22Rv1 (cell line): ENCODE measurements at regions not wholly inside any gene's neighbourhood (a gene's known extent, or its start where the extent isn't known, plus 50 kb on each side); places are given as distances from the start of the nearest gene placed in this dataset.

Experiments
- H3K27ac ChIP-seq: fragments of 450-650 bp; 2 replicates; pipeline ENCODE4 v1.5.1; 2017
- ZFX ChIP-seq: fragments of 450-650 bp; IDR thresholded peaks from 2 replicates; pipeline ENCODE4 v1.6.1; 2017; ENCODE audit warnings: antibody characterized with exemption, borderline replicate concordance
- TF ChIP-seq, protein P1 (sequence below): fragments of 450-650 bp; IDR thresholded peaks from 2 replicates; pipeline ENCODE4 v1.5.1; 2017; ENCODE audit warnings: mild to moderate bottlenecking

DNA sequence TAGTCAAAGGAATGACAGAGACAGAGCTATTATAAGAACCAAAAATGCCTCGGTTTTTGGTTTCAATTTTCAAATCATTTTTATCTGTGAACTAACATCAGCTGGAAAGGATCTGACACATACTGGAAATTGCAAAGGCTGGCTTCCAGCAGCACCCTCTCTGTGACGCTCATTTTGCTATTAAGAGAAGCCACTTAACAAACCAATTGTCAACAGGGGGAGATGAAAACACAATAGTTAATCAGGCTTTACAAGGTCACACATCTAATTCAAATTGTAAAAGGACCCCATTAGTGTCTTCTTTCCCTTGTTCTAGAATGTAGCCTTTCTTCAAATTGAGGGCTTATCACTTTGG is 160.5 kb downstream of the TFAP2B start:
- no peak for TF ChIP-seq ZFX
- TF ChIP-seq, protein P1, sequence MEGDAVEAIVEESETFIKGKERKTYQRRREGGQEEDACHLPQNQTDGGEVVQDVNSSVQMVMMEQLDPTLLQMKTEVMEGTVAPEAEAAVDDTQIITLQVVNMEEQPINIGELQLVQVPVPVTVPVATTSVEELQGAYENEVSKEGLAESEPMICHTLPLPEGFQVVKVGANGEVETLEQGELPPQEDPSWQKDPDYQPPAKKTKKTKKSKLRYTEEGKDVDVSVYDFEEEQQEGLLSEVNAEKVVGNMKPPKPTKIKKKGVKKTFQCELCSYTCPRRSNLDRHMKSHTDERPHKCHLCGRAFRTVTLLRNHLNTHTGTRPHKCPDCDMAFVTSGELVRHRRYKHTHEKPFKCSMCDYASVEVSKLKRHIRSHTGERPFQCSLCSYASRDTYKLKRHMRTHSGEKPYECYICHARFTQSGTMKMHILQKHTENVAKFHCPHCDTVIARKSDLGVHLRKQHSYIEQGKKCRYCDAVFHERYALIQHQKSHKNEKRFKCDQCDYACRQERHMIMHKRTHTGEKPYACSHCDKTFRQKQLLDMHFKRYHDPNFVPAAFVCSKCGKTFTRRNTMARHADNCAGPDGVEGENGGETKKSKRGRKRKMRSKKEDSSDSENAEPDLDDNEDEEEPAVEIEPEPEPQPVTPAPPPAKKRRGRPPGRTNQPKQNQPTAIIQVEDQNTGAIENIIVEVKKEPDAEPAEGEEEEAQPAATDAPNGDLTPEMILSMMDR: no peak
- H3K27ac ChIP-seq: no peak overlapping the region

DNA sequence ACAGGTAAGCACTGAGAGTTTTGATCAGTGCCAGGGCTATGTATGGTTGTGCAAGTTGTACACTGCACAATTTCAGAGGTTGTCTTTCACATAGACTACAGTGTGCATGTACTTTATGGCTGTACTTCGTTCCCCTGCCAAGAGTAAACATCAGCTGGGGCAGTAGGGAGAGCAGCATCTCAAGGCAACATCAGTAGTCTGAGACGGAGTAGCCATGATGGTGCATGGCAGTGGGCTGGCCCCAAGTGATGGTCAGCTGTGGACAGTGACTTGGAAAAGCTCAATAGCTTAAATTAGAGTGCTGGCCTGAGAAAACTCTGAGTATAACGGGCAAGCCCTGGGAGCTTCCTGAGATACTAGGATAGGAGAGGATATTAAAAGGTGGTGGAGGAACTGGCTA is 165.5 kb downstream of the TFAP2B start:
- no peak overlapping the region for H3K27ac ChIP-seq
- no peak for TF ChIP-seq ZFX
- TF ChIP-seq, protein P1: no peak

DNA sequence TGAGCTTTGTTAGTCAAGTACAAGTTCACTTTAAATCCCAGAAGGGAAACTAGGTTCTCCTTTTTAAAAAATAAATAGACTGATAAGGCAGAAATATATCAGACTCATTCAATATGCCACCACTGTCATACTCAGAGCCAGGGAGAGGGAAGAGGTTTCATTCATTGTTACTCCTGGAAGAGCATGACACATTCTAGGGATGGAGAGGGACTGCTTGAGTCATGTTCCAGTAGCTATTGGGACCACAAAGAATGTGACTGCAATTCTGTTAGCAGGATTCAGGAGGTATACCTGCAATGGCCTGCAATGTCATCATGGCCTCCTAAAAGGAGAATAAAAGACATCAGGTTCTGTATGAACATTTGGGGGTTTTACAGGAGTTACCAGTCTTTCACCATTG is 167.6 kb downstream of the TFAP2B start:
- no peak overlapping the region for H3K27ac ChIP-seq
- no peak for TF ChIP-seq ZFX
- TF ChIP-seq, protein P1: no peak

DNA sequence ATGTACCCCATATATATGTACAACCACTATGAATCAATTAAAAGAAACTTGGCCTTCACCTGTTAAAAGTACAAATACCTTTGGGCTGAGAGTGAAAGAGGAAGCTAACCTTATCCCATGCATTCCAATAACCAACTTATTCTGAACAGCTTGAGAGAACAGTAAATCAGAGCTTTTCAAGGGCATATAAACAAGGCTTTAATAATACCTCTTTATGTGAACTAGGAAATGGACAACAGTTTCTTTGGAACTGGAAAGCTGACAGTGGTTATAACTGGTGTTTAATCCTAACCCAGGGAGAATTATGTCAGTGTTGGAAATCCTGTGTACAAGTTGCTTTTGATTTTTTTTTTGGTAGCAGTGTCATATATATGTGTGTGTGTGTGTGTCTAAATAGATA is 170.5 kb downstream of the TFAP2B start:
- TF ChIP-seq, protein P1: no peak
- no peak for TF ChIP-seq ZFX

DNA sequence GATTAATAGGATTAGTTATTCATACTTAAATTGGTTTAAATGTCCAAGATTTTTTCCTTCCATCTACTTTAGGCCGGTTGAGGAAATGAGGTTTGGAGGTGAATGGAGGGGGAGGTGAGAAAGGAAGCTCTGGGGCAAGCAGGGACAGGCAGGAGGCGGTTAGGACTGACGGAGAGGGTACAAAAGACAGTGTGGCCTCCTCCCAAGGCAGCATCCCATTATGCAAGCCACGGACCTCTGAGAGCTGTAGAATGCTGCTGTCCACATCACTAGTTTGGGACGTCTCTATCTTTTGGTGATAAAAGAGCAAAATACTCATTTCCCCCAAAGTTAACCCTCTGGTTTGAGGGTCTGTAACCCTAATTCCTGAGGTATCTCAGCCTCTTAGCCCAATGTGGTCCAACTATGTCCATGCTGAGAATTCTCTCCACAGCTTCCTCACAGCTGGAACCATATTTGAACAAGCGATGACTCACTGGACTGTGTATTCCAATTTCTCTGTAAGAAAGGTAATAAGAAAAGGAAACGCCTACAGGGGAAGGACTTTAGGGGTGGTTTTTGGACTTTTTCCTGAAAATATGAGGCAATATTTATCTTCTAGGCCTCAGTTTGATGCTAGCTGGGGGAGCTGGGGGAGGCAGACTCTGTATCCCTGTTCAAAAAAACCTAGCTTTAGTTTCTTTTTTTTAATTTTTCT is 172.2 kb downstream of the TFAP2B start:
- TF ChIP-seq, protein P1: no peak
- no peak for TF ChIP-seq ZFX
- H3K27ac ChIP-seq: no peak overlapping the region

More for the DNA sequence above, 170.5 kb downstream of the TFAP2B start:
- no peak overlapping the region for H3K27ac ChIP-seq

DNA sequence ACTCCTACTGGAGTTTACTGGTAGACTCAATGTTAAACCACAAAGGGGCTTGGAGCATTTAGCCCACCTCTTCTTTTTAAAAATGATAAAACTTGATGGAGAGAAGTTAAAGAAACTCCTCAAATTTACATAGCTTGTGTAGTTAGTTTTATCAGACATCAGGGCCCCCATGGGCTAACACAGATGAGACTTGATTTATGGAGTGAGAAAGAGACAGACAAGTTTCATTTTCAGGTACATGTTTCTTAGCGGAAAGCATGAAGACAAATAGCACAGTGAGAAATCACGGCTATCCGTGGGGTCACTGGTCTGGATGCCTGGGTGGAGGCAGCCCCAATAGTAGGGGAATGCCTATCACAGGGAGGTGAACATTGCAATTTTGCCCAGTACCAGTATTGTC is 173.6 kb downstream of the TFAP2B start:
- TF ChIP-seq, protein P1: no peak
- TF ChIP-seq ZFX: no peak
- no peak overlapping the region for H3K27ac ChIP-seq

DNA sequence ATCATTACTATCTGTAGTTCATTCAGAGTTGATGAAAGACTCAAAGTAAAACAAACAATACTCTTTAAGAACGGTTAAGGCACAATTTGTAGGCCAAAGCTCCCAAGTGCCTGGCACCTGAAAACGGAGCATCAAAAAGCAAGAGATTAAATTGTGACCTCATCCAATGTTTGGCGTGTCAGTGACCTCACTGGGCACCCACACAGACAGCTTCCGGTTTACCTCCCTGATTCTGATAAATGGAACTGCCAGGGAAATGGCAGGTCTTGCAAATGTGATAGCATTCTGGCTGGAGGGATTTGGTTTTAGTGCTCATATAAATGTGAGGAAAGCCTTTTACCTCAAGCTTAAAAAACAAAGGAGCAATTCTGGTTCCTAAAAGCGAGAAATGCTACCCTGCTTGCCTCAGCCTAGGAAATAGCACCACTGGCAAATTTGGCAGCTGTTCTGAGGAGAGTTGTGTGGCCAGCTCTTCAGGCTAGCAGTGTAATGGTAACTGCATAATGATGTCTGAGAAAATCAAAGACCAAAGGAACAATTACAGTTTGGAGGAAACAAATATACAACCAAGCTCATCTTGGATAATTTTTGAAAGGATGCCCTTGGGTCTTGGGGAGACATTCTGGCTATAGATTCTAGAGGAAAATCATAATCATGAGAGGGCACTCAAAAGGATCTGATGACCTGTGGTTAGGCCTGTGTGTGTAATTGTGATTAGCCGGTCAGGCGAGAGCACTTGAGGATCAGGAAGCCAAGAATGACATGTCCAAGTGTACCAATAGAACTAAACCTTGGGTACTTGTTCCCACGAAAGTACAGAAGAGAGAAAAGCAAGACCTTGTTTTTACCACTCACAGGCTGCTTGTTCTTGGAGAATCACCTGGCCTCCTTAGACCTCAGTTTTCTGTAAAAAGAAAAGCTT is 174.3 kb downstream of the TFAP2B start:
- TF ChIP-seq, protein P1: no peak
- TF ChIP-seq ZFX: no peak
- no peak overlapping the region for H3K27ac ChIP-seq
